ENCODE measurements at regions not wholly inside any gene's neighbourhood (a gene's known extent, or its start where the extent isn't known, plus 50 kb on each side); places are given as distances from the start of the nearest gene placed in this dataset.

GRCh38 chr1:187167555-187167954 is 338.8 kb downstream of the PLA2G4A start:
- no peaks in the 10 kb centered on the region for H3K27me3 ChIP-seq (replicated peaks; ENCODE audit: control insufficient read depth, insufficient read depth, low read length)
- no peak for DNase-seq (ENCODE audit: extremely low read depth, insufficient read length)
- no peak for TF ChIP-seq CTCF (IDR thresholded peaks at IDR 0.05; ENCODE audit: insufficient read depth, low read length, poor library complexity, severe bottlenecking)
- H3K36me3 ChIP-seq (ENCODE audit: control insufficient read depth, insufficient read depth, low read length): no peaks in the 10 kb centered on the region
- no peak overlapping the region for H3K4me3 ChIP-seq (replicated peaks; ENCODE audit: low read depth, low read length)

GRCh38 chr1:187168297-187168696 is 339.5 kb downstream of the PLA2G4A start:
- DNase-seq (ENCODE audit: extremely low read depth, insufficient read length): no peak
- no peaks in the 10 kb centered on the region for H3K27me3 ChIP-seq (replicated peaks; ENCODE audit: control insufficient read depth, insufficient read depth, low read length)
- no peak for TF ChIP-seq CTCF (IDR thresholded peaks at IDR 0.05; ENCODE audit: insufficient read depth, low read length, poor library complexity, severe bottlenecking)
- no peak overlapping the region for H3K4me3 ChIP-seq (replicated peaks; ENCODE audit: low read depth, low read length)
- H3K36me3 ChIP-seq (ENCODE audit: control insufficient read depth, insufficient read depth, low read length): no peaks in the 10 kb centered on the region

GRCh38 chr1:187185389-187185788 is 356.6 kb downstream of the PLA2G4A start:
- Histone ChIP-seq H3K36me3 (ENCODE audit: control insufficient read depth, insufficient read depth, low read length) (no peaks in the 10 kb centered on the region), H3K27me3 (replicated peaks; ENCODE audit: control insufficient read depth, insufficient read depth, low read length) (no peaks in the 10 kb centered on the region), H3K4me3 (replicated peaks; ENCODE audit: low read depth, low read length) (no peak overlapping the region)
- TF ChIP-seq CTCF (IDR thresholded peaks at IDR 0.05; ENCODE audit: insufficient read depth, low read length, poor library complexity, severe bottlenecking): no peak
- no peak for DNase-seq (ENCODE audit: extremely low read depth, insufficient read length)

GRCh38 chr1:187197685-187198084 is 368.9 kb downstream of the PLA2G4A start:
- no peak for TF ChIP-seq CTCF (IDR thresholded peaks at IDR 0.05; ENCODE audit: insufficient read depth, low read length, poor library complexity, severe bottlenecking)
- H3K27me3 ChIP-seq (replicated peaks; ENCODE audit: control insufficient read depth, insufficient read depth, low read length): no peaks in the 10 kb centered on the region

GRCh38 chr1:187203257-187203656 is 374.5 kb downstream of the PLA2G4A start:
- no peak for TF ChIP-seq CTCF (IDR thresholded peaks at IDR 0.05; ENCODE audit: insufficient read depth, low read length, poor library complexity, severe bottlenecking)
- Histone ChIP-seq H3K27me3 (replicated peaks; ENCODE audit: control insufficient read depth, insufficient read depth, low read length) (no peaks in the 10 kb centered on the region), H3K4me3 (replicated peaks; ENCODE audit: low read depth, low read length) (no peak overlapping the region), H3K36me3 (ENCODE audit: control insufficient read depth, insufficient read depth, low read length) (no peaks in the 10 kb centered on the region)
- no peak for DNase-seq (ENCODE audit: extremely low read depth, insufficient read length)

More at GRCh38 chr1:187197685-187198084, 368.9 kb downstream of the PLA2G4A start:
- no peak for DNase-seq (ENCODE audit: extremely low read depth, insufficient read length)
- Histone ChIP-seq H3K36me3 (ENCODE audit: control insufficient read depth, insufficient read depth, low read length) (no peaks in the 10 kb centered on the region), H3K4me3 (replicated peaks; ENCODE audit: low read depth, low read length) (no peak overlapping the region)

- no peak for DNase-seq (ENCODE audit: extremely low read depth, insufficient read length)
- no peaks in the 10 kb centered on the region for H3K27me3 ChIP-seq (replicated peaks; ENCODE audit: control insufficient read depth, insufficient read depth, low read length)
- TF ChIP-seq CTCF (IDR thresholded peaks at IDR 0.05; ENCODE audit: insufficient read depth, low read length, poor library complexity, severe bottlenecking): no peak
- H3K4me3 ChIP-seq (replicated peaks; ENCODE audit: low read depth, low read length): no peak overlapping the region
- no peaks in the 10 kb centered on the region for H3K36me3 ChIP-seq (ENCODE audit: control insufficient read depth, insufficient read depth, low read length)
These were observed 383.6 kb downstream of the PLA2G4A start for GRCh38 chr1:187212377-187212776.

Data from GM06990 (cell line).